Nephron progenitor cell (in vitro differentiated cells): ENCODE measurements at regions not wholly inside any gene's neighbourhood (a gene's known extent, or its start where the extent isn't known, plus 50 kb on each side); places are given as distances from the start of the nearest gene placed in this dataset.

Experiments used
- DNase-seq: peaks from one replicate; pipeline ENCODE4 v3.0.0; 2021
- H3K27ac Mint-ChIP-seq: 2 replicates; pipeline ENCODE4 v1.8.0; 2021; ENCODE audit warnings: mild to moderate bottlenecking, moderate library complexity, mixed read lengths
- H3K27me3 Mint-ChIP-seq: 2 replicates; pipeline ENCODE4 v1.8.0; 2021; ENCODE audit warnings: mild to moderate bottlenecking, low read depth, mixed read lengths; ENCODE audit not compliant: poor library complexity
- H3K36me3 Mint-ChIP-seq: 2 replicates; pipeline ENCODE4 v1.8.0; 2021; ENCODE audit warnings: low read depth, mixed read lengths
- H3K4me1 Mint-ChIP-seq: 2 replicates; pipeline ENCODE4 v1.8.0; 2021; ENCODE audit warnings: mixed read lengths
- H3K4me3 Mint-ChIP-seq: 2 replicates; pipeline ENCODE4 v1.8.0; 2021; ENCODE audit warnings: mild to moderate bottlenecking, moderate library complexity, mixed read lengths
- H3K9me3 Mint-ChIP-seq: 2 replicates; pipeline ENCODE4 v1.8.0; 2021; ENCODE audit warnings: mild to moderate bottlenecking, moderate library complexity, mixed read lengths
- TF ChIP-seq, protein P1 (sequence below): fragments of 200-600 bp; sonication (generic); IDR thresholded peaks from 2 replicates; pipeline ENCODE4 v1.5.0; 2021; ENCODE audit warnings: antibody characterized with exemption

GRCh38 chr2:12335131-12335530 lies 381.6 kb upstream of the TRIB2 start:
- Mint-ChIP-seq H3K4me1 (no peaks in the 10 kb centered on the region), H3K36me3 (no peaks in the 10 kb centered on the region), H3K27ac (no peak overlapping the region), H3K27me3 (peaks cover 6% of the 10 kb centered on the region), H3K9me3 (peaks cover 4% of the 10 kb centered on the region), H3K4me3 (no peak overlapping the region)
- TF ChIP-seq, protein P1, sequence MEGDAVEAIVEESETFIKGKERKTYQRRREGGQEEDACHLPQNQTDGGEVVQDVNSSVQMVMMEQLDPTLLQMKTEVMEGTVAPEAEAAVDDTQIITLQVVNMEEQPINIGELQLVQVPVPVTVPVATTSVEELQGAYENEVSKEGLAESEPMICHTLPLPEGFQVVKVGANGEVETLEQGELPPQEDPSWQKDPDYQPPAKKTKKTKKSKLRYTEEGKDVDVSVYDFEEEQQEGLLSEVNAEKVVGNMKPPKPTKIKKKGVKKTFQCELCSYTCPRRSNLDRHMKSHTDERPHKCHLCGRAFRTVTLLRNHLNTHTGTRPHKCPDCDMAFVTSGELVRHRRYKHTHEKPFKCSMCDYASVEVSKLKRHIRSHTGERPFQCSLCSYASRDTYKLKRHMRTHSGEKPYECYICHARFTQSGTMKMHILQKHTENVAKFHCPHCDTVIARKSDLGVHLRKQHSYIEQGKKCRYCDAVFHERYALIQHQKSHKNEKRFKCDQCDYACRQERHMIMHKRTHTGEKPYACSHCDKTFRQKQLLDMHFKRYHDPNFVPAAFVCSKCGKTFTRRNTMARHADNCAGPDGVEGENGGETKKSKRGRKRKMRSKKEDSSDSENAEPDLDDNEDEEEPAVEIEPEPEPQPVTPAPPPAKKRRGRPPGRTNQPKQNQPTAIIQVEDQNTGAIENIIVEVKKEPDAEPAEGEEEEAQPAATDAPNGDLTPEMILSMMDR = no peak
- DNase-seq = no peak

DNA sequence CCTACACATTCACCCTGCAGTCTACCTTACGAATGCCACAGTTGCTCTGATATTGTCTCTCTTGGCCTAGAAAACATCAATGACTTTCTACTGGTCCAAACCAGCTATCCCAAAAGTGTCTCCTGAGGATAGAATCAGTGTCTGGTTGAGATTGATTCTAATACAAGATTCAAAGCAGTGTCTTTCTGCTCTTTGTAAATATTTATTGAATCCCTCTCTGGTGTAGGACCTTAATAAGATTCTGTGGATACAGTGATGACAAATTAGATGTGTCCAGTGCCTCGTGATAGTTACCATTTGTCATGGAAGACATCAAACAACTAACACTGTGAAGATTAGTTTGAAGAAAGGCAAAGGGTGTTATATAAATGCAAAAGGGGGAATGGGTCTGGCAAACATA lies 380.7 kb upstream of the TRIB2 start:
- Mint-ChIP-seq H3K27me3 (peaks cover 6% of the 10 kb centered on the region), H3K36me3 (no peaks in the 10 kb centered on the region), H3K4me1 (no peaks in the 10 kb centered on the region), H3K9me3 (peaks cover 4% of the 10 kb centered on the region), H3K4me3 (no peak overlapping the region), H3K27ac (no peak overlapping the region)
- DNase-seq = no peak
- TF ChIP-seq, protein P1 = no peak

DNA sequence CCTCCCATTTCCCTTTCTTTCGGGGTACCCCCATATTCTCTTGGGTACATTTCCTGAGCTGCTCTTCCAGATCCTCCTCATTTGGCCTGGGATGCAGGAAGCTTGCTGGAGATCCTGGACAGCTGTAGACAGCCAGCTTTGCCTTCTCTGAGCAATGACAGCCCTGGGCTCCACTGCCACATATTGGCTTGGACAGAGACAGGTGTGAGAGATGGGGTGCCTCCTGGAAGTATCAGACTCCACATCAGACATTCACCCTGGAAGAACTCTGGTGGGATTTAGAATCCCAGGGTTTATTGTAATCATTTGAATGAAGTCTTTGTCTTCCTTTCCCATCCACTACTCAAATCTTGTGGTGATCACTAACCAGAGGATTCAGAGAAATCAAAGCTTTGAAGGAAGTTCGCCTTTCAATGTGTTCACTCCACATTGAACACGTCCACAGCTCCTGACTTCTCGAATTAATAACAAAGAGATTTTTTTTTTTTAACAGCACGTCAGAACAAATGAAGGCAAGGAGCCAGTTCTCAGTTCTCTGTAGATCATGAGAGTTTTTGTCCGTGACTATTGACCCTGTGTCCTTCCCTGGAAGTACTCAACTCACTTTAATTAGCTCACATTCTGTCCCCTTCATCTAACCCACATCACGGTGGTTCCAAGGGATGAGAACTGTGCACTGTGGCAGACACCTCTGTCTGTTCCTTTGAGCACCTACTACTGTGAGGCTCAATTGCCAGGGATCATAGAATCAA lies 377.6 kb upstream of the TRIB2 start:
- TF ChIP-seq, protein P1 = no peak
- no peak for DNase-seq
- Mint-ChIP-seq H3K36me3 (no peaks in the 10 kb centered on the region), H3K27me3 (peaks cover 6% of the 10 kb centered on the region), H3K4me3 (no peak overlapping the region), H3K4me1 (no peaks in the 10 kb centered on the region), H3K27ac (no peak overlapping the region), H3K9me3 (no peaks in the 10 kb centered on the region)

DNA sequence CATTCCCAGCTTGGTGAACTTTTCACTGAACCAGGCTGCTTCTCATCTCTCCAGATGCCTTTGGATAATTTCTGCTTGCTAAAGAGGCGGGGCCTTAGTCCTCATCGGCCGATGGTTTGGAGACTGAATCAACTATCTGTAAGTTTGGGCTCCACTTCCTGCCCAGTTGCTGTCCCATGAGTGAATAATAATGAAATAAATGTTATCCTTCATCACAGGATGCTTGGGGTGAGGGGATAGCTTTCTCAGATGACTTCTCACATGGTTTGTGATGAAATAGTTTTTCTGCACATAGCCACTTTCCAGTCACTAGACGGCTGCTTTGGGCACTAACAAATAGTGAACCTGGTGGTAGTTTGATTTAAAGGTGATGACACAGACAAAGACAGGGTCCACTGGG lies 376.6 kb upstream of the TRIB2 start:
- H3K27me3 Mint-ChIP-seq = peaks cover 6% of the 10 kb centered on the region

GRCh38 chr2:12341215-12341614 lies 375.5 kb upstream of the TRIB2 start:
- Mint-ChIP-seq H3K4me3 (no peak overlapping the region), H3K36me3 (no peaks in the 10 kb centered on the region), H3K9me3 (no peaks in the 10 kb centered on the region), H3K4me1 (no peaks in the 10 kb centered on the region), H3K27ac (no peak overlapping the region), H3K27me3 (peaks cover 6% of the 10 kb centered on the region)
- TF ChIP-seq, protein P1 = no peak
- DNase-seq = no peak

More for the DNA sequence above, 376.6 kb upstream of the TRIB2 start:
- H3K4me1 Mint-ChIP-seq = no peaks in the 10 kb centered on the region
- H3K9me3 Mint-ChIP-seq = no peaks in the 10 kb centered on the region
- no peaks in the 10 kb centered on the region for H3K36me3 Mint-ChIP-seq
- DNase-seq = no peak
- H3K27ac Mint-ChIP-seq = no peak overlapping the region
- no peak overlapping the region for H3K4me3 Mint-ChIP-seq
- TF ChIP-seq, protein P1 = no peak

DNA sequence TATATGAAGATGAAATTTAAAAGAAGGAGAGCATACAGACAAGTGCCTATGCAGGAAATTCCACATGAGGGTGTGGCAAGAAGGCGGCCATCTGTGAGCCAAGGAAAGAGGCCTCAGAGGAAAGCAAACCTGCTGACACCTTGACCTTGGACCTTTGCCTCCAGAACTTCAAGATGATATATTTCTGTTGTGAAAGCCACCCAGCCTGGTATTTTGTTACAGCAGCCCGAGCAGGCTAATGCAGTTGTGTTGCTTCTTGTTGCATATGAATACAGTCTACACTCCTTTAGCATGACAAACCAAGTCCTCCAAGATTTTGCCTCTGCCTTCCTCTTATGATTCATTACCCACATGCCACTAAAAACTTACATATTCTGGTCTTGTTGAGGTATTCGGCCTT lies 374.8 kb upstream of the TRIB2 start:
- Mint-ChIP-seq H3K4me3 (no peak overlapping the region), H3K36me3 (no peaks in the 10 kb centered on the region), H3K27ac (no peak overlapping the region), H3K27me3 (peaks cover 6% of the 10 kb centered on the region), H3K9me3 (no peaks in the 10 kb centered on the region), H3K4me1 (no peaks in the 10 kb centered on the region)
- TF ChIP-seq, protein P1 = no peak
- no peak for DNase-seq
